ENCODE measurements at regions not wholly inside any gene's neighbourhood (a gene's known extent, or its start where the extent isn't known, plus 50 kb on each side); places are given as distances from the start of the nearest gene placed in this dataset.

DNA sequence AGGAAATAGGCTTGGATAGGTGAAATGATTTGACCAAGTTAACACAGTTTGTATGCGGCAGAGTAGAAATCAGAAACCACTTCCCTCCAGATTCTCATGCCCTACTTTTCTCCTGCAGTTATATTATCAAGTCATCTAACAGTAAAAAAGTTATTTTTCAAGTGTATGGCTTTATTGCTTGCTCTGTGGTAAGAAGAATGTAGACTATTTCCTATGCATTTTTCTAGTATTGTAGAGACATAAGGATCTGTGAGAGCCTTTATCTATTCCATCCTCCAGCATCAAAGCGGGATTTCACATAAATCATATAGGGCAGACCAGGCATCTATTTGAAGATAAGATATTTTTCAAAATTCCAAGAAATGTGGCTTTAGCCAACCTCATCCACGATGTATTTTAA, 208.5 kb downstream of the TTLL7 start:
- intact Hi-C loops (cut with micrococcal nuclease): no loop called here
- no peak overlapping the region for H3K27ac Mint-ChIP-seq
- H3K9me3 Mint-ChIP-seq: no peaks in the 10 kb centered on the region
- no peaks in the 10 kb centered on the region for H3K36me3 Mint-ChIP-seq (ENCODE audit: low read depth)
- H3K27me3 Mint-ChIP-seq (ENCODE audit: low read depth): no peaks in the 10 kb centered on the region
- DNase-seq (ENCODE audit: low spot score): no peak
- no peaks in the 10 kb centered on the region for H3K4me1 Mint-ChIP-seq (ENCODE audit: low read depth)
- H3K4me3 Mint-ChIP-seq (ENCODE audit: low read depth): no peak overlapping the region

GRCh38 chr1:83787246-83787998, 211.5 kb downstream of the TTLL7 start:
- Mint-ChIP-seq H3K27me3 (ENCODE audit: low read depth) (no peaks in the 10 kb centered on the region), H3K27ac (no peak overlapping the region), H3K36me3 (ENCODE audit: low read depth) (no peaks in the 10 kb centered on the region), H3K4me1 (ENCODE audit: low read depth) (no peaks in the 10 kb centered on the region), H3K4me3 (ENCODE audit: low read depth) (no peak overlapping the region), H3K9me3 (no peaks in the 10 kb centered on the region)
- intact Hi-C loops (cut with micrococcal nuclease): no loop called here
- DNase-seq (ENCODE audit: low spot score): no peak

DNA sequence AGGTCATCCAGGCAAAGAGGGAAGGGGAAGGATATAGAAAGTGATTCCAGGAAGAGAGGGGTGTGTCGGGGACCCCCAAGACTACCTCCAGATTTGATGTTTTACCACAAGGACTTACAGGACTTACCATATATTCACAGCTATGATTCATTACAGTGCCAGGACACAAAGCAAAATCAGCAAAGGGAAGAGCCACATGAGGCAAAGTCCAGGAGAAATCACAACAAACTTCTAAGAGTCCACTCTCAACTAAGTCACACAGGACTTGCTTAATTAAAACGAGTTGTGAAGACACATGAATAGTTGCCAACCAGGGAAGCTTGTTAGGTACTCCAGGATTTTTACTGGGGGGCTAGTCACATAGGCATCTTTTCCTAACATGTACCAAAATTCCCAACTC, 217.3 kb downstream of the TTLL7 start:
- Mint-ChIP-seq H3K9me3 (no peaks in the 10 kb centered on the region), H3K4me1 (ENCODE audit: low read depth) (no peaks in the 10 kb centered on the region), H3K27me3 (ENCODE audit: low read depth) (no peaks in the 10 kb centered on the region), H3K27ac (no peak overlapping the region), H3K36me3 (ENCODE audit: low read depth) (no peaks in the 10 kb centered on the region), H3K4me3 (ENCODE audit: low read depth) (no peak overlapping the region)
- DNase-seq (ENCODE audit: low spot score): no peak
- intact Hi-C loops (cut with micrococcal nuclease): no loop called here

DNA sequence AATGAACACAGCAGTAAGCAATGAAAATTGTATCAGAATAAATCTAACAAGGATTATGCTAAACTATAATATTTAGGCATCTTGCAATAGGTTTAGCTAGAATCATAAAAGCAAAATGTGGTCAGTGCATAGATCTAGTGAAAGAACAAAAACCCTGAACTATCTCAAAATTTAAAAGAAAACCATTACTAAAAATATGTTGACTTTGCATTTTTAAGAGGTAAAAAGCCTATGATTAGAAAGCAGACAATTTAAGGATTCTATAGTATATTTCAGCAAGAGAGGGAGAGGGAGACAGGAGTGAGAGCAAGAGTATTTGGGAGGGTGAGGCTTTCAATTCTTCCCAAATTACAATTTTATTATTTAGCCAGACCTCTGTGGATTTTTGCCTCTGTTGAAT, 219.4 kb downstream of the TTLL7 start:
- H3K27ac Mint-ChIP-seq: no peak overlapping the region
- H3K4me1 Mint-ChIP-seq (ENCODE audit: low read depth): no peaks in the 10 kb centered on the region
- intact Hi-C loops (cut with micrococcal nuclease): no loop called here
- H3K4me3 Mint-ChIP-seq (ENCODE audit: low read depth): no peak overlapping the region
- H3K9me3 Mint-ChIP-seq: no peaks in the 10 kb centered on the region
- DNase-seq (ENCODE audit: low spot score): no peak
- H3K27me3 Mint-ChIP-seq (ENCODE audit: low read depth): no peaks in the 10 kb centered on the region
- no peaks in the 10 kb centered on the region for H3K36me3 Mint-ChIP-seq (ENCODE audit: low read depth)

GRCh38 chr1:83777758-83778101, 221.2 kb downstream of the TTLL7 start:
- Mint-ChIP-seq H3K4me1 (ENCODE audit: low read depth) (no peaks in the 10 kb centered on the region), H3K9me3 (no peaks in the 10 kb centered on the region), H3K4me3 (ENCODE audit: low read depth) (no peak overlapping the region), H3K27me3 (ENCODE audit: low read depth) (no peaks in the 10 kb centered on the region), H3K27ac (no peak overlapping the region), H3K36me3 (ENCODE audit: low read depth) (no peaks in the 10 kb centered on the region)
- intact Hi-C loops (cut with micrococcal nuclease): no loop called here
- no peak for DNase-seq (ENCODE audit: low spot score)

GRCh38 chr1:83776913-83777757, 221.8 kb downstream of the TTLL7 start:
- H3K27me3 Mint-ChIP-seq (ENCODE audit: low read depth): no peaks in the 10 kb centered on the region
- H3K4me3 Mint-ChIP-seq (ENCODE audit: low read depth): no peak overlapping the region
- DNase-seq (ENCODE audit: low spot score): no peak
- no peak overlapping the region for H3K27ac Mint-ChIP-seq
- no peaks in the 10 kb centered on the region for H3K9me3 Mint-ChIP-seq
- no peaks in the 10 kb centered on the region for H3K4me1 Mint-ChIP-seq (ENCODE audit: low read depth)
- H3K36me3 Mint-ChIP-seq (ENCODE audit: low read depth): no peaks in the 10 kb centered on the region
- intact Hi-C loops (cut with micrococcal nuclease): no loop called here

DNA sequence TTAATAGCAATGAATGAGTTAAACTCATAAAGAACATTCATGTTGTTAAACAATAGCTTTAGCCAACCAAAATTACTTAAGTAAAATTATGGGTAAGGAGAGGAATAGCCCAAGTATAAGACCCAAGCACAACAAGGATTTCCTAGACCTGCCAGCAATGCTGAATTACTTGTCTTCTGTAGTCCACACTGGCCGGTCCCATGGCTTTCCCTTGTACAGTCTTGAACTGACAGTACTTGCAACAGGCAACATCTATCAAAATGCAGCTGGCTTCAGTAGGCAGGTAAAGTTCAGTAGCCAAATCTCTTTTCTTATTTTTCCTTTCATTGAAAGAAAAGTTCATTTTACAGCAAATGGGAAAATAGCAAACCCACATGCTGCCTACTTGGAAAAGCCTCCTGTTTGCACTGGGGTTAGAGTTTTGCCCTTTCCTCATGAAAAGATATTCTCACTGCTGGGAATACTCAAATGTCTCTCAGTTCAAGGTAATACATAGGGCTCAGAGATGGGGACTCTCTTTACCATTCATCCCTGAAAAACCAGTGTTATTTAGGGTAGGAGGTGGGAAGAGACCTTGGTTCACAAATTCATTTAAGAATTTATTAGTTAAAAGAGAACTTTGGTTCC, 222.8 kb downstream of the TTLL7 start:
- H3K27ac Mint-ChIP-seq: no peak overlapping the region
- H3K4me3 Mint-ChIP-seq (ENCODE audit: low read depth): no peak overlapping the region
- intact Hi-C loops (cut with micrococcal nuclease): no loop called here
- DNase-seq (ENCODE audit: low spot score): no peak
- no peaks in the 10 kb centered on the region for H3K9me3 Mint-ChIP-seq
- H3K4me1 Mint-ChIP-seq (ENCODE audit: low read depth): no peaks in the 10 kb centered on the region
- no peaks in the 10 kb centered on the region for H3K27me3 Mint-ChIP-seq (ENCODE audit: low read depth)
- no peaks in the 10 kb centered on the region for H3K36me3 Mint-ChIP-seq (ENCODE audit: low read depth)

DNA sequence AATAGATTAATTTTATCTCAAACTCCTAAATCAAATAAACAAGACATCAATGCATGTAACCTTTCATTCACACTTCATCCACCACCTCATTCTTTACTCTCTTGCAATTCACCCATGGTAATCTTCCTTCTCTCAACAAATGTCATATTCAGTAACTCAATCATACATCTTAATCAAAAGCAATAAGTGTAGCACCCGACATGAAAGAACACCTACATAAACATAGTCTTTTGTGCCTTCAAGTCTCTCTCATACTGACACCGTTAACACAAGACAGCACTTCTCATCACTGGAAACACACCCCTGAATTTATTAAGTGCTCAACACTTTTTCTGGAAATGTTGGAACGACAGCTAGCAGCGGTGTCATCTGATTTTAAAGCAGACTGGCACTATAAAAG, 225.9 kb downstream of the TTLL7 start:
- no peaks in the 10 kb centered on the region for H3K4me1 Mint-ChIP-seq (ENCODE audit: low read depth)
- no peaks in the 10 kb centered on the region for H3K36me3 Mint-ChIP-seq (ENCODE audit: low read depth)
- H3K27ac Mint-ChIP-seq: no peak overlapping the region
- no peaks in the 10 kb centered on the region for H3K27me3 Mint-ChIP-seq (ENCODE audit: low read depth)
- H3K4me3 Mint-ChIP-seq (ENCODE audit: low read depth): no peak overlapping the region
- intact Hi-C loops (cut with micrococcal nuclease): no loop called here
- no peak for DNase-seq (ENCODE audit: low spot score)
- no peaks in the 10 kb centered on the region for H3K9me3 Mint-ChIP-seq

DNA sequence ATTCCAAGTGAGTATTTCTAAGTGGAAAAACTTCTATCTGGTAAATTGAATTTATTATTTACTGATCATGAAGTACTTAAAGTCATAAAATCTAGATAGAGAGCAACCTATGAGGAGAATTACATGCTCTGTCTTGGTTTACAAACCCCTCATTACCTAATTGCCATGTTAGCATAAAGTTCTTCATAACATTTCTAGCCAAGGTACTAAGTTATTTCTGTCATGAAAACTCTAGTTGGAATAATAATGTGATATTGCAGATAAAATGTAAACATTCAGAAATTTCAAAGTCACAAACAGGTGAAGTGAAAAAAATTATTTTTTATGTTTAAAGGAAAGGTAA, 228.6 kb downstream of the TTLL7 start:
- Mint-ChIP-seq H3K9me3 (no peaks in the 10 kb centered on the region), H3K27ac (no peak overlapping the region), H3K4me1 (ENCODE audit: low read depth) (no peaks in the 10 kb centered on the region), H3K27me3 (ENCODE audit: low read depth) (no peaks in the 10 kb centered on the region), H3K4me3 (ENCODE audit: low read depth) (no peak overlapping the region), H3K36me3 (ENCODE audit: low read depth) (no peaks in the 10 kb centered on the region)
- no peak for DNase-seq (ENCODE audit: low spot score)
- intact Hi-C loops (cut with micrococcal nuclease): no loop called here

GRCh38 chr1:83769594-83770318, 229.2 kb downstream of the TTLL7 start:
- Mint-ChIP-seq H3K36me3 (ENCODE audit: low read depth) (no peaks in the 10 kb centered on the region), H3K4me3 (ENCODE audit: low read depth) (no peak overlapping the region), H3K4me1 (ENCODE audit: low read depth) (no peaks in the 10 kb centered on the region), H3K27me3 (ENCODE audit: low read depth) (no peaks in the 10 kb centered on the region), H3K27ac (no peak overlapping the region), H3K9me3 (no peaks in the 10 kb centered on the region)
- intact Hi-C loops (cut with micrococcal nuclease): no loop called here
- DNase-seq (ENCODE audit: low spot score): no peak

DNA sequence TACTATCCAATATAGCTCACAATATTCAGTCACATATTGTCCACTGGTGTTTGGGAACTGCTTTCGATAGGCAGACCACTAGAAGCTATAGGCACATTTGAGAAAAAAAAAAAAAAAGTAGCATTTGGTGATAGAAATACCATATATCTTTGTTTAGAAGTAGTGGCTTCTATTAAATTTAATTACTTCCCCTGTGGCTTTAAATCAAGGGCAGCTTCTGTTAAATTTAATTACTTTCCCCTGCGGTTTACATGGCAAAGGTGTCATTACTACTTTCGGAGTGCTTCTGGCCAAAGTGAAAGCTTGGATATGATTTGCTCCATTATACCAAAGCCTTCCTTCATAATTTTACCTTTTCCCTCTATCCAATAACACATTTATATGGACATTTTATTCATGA, 229.9 kb downstream of the TTLL7 start:
- intact Hi-C loops (cut with micrococcal nuclease): no loop called here
- Mint-ChIP-seq H3K27ac (no peak overlapping the region), H3K36me3 (ENCODE audit: low read depth) (no peaks in the 10 kb centered on the region), H3K4me3 (ENCODE audit: low read depth) (no peak overlapping the region), H3K4me1 (ENCODE audit: low read depth) (no peaks in the 10 kb centered on the region), H3K27me3 (ENCODE audit: low read depth) (peaks cover 3% of the 10 kb centered on the region), H3K9me3 (no peaks in the 10 kb centered on the region)
- no peak for DNase-seq (ENCODE audit: low spot score)

- no peak overlapping the region for H3K27ac Mint-ChIP-seq
- H3K27me3 Mint-ChIP-seq (ENCODE audit: low read depth): peaks cover 3% of the 10 kb centered on the region
- no peaks in the 10 kb centered on the region for H3K36me3 Mint-ChIP-seq (ENCODE audit: low read depth)
- intact Hi-C loops (cut with micrococcal nuclease): no loop called here
- DNase-seq (ENCODE audit: low spot score): no peak
- no peak overlapping the region for H3K4me3 Mint-ChIP-seq (ENCODE audit: low read depth)
- no peaks in the 10 kb centered on the region for H3K4me1 Mint-ChIP-seq (ENCODE audit: low read depth)
- no peaks in the 10 kb centered on the region for H3K9me3 Mint-ChIP-seq
Observed at GRCh38 chr1:83766241-83766691, 232.7 kb downstream of the TTLL7 start.

DNA sequence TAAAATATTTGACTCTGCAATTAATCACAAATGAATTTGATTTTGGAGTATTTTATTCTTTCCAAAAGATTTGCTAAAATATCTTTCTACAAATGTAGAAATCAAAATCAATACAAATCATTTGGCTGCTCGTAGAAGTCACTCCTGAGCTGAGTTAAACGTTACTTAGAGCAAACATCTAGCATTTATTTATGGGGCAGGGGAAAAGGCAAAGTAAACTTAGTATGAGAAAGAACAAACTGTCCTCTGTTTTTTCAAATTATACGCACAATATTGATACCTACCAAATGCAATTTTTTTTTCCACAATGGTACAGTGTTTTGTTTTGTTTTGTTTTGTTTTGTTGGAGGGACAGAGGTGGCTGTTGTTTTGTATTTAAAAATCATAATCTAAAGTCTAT, 233.8 kb downstream of the TTLL7 start:
- H3K4me3 Mint-ChIP-seq (ENCODE audit: low read depth): no peak overlapping the region
- H3K4me1 Mint-ChIP-seq (ENCODE audit: low read depth): no peaks in the 10 kb centered on the region
- H3K36me3 Mint-ChIP-seq (ENCODE audit: low read depth): no peaks in the 10 kb centered on the region
- H3K9me3 Mint-ChIP-seq: no peaks in the 10 kb centered on the region
- DNase-seq (ENCODE audit: low spot score): no peak
- H3K27me3 Mint-ChIP-seq (ENCODE audit: low read depth): peaks cover 3% of the 10 kb centered on the region
- intact Hi-C loops (cut with micrococcal nuclease): no loop called here
- no peak overlapping the region for H3K27ac Mint-ChIP-seq

Data from activated T-helper 2 cell treated with anti-CD3 and anti-CD28 coated beads, Interferon-gamma antibody, Interleukin-2, Interleukin-4, amounts not matched to agents 10 μg/mL and 5 μg/mL and 100 μg/mL, durations not matched to agents 14 hours and 24 hours and 36 hours (primary cell).